Activated naive CD4-positive, alpha-beta T cell treated with anti-CD3 and anti-CD28 coated beads, Interleukin-2, amount 50 U/mL, for 72 hours (primary cell): ENCODE measurements at regions not wholly inside any gene's neighbourhood (a gene's known extent, or its start where the extent isn't known, plus 50 kb on each side); places are given as distances from the start of the nearest gene placed in this dataset.

Experiments used
- ATAC-seq, 2 donors: fragments of 150-1000 bp; cut with Tn5 transposase; 2 replicates each; pipeline ENCODE4 v1.10.0; 2021; ENCODE audit warnings: mild to moderate bottlenecking in 2 of 2, moderate library complexity in 2 of 2
- DNase-seq, 2 donors: peaks; one replicate each; pipeline ENCODE4 v3.0.0; 2021 to 2022; ENCODE audit warnings: low spot score in 2 of 2
- H3K27ac Mint-ChIP-seq, 2 donors: one replicate each; pipeline ENCODE4 v1.8.0; 2022; ENCODE audit warnings: mild to moderate bottlenecking in 2 of 2, mixed read lengths in 2 of 2
- H3K36me3 Mint-ChIP-seq, 2 donors: one replicate each; pipeline ENCODE4 v1.8.0; 2022; ENCODE audit warnings: mixed read lengths in 2 of 2
- H3K9me3 Mint-ChIP-seq, 2 donors: one replicate each; pipeline ENCODE4 v1.8.0; 2022; ENCODE audit warnings: mixed read lengths in 2 of 2

DNA sequence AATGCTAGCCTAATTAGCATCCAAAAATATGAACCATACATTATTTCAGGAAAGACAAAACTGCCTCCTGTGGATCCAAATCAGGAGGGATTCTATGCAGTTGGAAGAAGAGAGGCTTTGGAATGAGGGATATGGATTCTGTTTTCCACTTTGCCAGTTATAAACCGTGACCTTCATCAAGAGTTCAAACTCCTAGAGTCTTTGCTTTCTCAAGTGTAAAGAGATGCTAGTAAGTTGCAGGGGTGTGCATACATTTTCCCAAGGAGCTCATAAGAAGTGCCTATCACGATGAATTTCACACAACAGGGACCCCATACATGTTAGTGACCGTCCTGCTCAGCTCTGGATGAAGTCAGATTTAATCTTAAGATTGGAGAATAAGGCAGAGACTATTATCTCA is 542.5 kb downstream of the SOX11 start:
- no peak for ATAC-seq
- H3K9me3 Mint-ChIP-seq = peaks cover 2 to 4% of the 10 kb centered on the region in 2 donors
- no peaks in the 10 kb centered on the region for H3K36me3 Mint-ChIP-seq
- no peak for DNase-seq
- H3K27ac Mint-ChIP-seq = no peak overlapping the region

DNA sequence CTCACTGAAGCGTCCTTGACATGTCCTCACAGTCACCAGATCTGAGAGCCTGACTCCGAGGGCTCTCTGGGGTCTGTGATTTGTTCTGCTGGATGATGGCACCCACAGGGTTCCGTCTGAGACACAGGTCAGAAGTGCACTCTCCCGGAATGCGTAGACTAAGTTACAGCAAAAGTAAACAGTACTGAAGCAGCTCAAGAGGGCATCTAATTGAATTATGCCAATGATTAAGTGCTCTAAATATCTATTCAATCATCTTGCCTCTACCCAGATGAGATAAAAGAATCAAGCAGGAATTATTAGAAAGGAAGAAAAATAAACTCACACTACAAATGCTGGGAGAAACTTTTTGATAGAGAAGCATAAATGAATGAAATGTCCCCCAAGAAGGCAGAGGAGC is 544.1 kb downstream of the SOX11 start:
- no peak for ATAC-seq
- no peaks in the 10 kb centered on the region for H3K36me3 Mint-ChIP-seq
- H3K9me3 Mint-ChIP-seq = peaks cover 8 to 9% of the 10 kb centered on the region in 2 donors
- H3K27ac Mint-ChIP-seq = no peak overlapping the region
- no peak for DNase-seq

DNA sequence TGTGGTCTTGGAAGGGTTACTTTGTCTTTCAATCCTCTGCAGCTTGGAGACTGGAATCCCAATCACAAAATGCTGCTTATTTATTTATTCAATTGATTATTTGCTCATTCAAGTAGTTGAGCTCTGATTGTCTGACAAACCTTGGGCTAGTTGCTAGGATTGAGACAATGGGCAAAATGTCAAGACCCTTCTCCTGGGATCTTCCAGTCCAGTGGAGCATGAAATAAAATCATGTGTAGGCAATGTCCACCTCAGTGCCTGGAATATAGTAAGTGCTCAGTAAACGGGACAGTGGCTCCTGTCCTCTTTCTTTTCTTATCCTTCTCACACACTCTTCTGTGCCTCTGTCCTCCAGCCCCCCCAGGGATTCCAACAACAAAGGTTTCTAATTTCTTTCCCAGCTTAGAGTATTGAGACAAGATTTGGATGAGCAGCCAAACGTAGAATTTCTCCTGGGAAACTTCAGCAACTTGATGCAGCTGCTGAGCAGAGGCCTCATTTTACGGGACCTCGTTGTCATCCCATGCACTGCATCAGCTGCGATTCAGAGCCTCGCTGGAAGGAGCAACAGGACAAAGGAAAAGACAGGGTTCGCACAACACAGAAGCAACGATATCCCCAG is 545.0 kb downstream of the SOX11 start:
- Mint-ChIP-seq H3K9me3 (peaks cover 8 to 9% of the 10 kb centered on the region in 2 donors), H3K27ac (no peak overlapping the region), H3K36me3 (no peaks in the 10 kb centered on the region)
- ATAC-seq = no peak
- DNase-seq = no peak

DNA sequence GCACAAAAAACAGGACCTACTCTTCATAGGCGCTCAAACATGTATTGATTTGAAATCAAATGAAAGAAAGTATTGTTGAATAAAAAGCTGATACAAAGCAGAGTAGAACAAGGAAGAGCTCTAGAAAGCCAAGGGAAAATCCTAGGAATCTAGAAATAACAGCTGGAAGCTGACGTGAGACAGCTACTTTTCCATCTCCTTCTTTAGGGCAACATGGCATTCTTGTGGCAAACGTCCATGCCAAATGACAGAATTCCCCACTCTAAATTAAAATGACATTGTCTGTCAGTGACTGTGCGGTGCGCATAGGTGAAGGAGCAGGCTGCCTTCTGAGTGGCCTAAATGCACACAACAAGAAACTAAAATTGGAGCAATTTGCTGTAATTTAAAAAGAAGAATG is 557.4 kb downstream of the SOX11 start:
- ATAC-seq (no peak), DNase-seq (no peak)
- H3K36me3 Mint-ChIP-seq = no peaks in the 10 kb centered on the region
- H3K9me3 Mint-ChIP-seq = peaks cover 0 to 4% of the 10 kb centered on the region in 2 donors
- H3K27ac Mint-ChIP-seq = no peak overlapping the region

DNA sequence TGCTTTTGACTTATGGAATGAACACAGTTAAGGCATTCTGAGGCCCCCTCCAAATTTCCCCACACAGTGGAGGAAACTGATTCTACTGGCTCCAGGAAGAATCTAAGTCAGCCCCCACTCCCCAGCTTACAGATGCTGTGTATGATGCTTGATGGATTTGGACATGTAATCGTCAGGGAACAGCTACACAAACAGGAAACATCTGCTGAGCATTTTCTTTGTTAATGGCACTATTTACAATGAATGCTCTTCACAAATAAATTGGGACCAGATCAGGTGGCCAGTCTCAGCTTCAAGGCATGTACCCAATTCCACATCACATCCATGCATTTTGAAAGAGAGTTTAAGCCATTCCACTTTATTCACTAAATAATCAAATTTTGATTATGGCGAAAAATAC is 562.3 kb downstream of the SOX11 start:
- H3K9me3 Mint-ChIP-seq = peaks cover 0 to 7% of the 10 kb centered on the region in 2 donors
- no peak for ATAC-seq

DNA sequence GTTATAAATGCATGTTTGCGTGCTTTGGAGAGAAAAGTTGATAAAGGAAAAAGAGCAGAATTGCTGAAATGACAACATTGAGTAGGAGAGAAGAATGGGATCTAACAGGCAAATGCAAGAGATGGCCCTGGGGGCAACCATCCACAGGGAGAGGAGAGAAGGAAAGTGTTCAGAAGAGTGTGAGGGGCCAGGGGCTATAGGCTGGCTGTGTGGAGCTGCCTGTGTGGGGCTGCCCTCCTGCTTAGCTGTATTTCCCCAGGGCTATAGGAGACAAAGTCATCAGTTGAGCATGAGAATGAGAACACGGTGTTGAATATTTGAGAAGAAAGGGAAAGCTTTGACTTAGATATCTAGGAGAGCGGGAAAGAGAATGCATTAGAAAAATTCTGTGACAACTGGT is 572.0 kb downstream of the SOX11 start:
- Mint-ChIP-seq H3K36me3 (no peaks in the 10 kb centered on the region), H3K9me3 (peaks cover 9 to 16% of the 10 kb centered on the region in 2 donors), H3K27ac (no peak overlapping the region)
- ATAC-seq (no peak), DNase-seq (no peak)

More for the DNA sequence above, 562.3 kb downstream of the SOX11 start:
- H3K36me3 Mint-ChIP-seq = no peaks in the 10 kb centered on the region
- no peak for DNase-seq
- no peak overlapping the region for H3K27ac Mint-ChIP-seq

DNA sequence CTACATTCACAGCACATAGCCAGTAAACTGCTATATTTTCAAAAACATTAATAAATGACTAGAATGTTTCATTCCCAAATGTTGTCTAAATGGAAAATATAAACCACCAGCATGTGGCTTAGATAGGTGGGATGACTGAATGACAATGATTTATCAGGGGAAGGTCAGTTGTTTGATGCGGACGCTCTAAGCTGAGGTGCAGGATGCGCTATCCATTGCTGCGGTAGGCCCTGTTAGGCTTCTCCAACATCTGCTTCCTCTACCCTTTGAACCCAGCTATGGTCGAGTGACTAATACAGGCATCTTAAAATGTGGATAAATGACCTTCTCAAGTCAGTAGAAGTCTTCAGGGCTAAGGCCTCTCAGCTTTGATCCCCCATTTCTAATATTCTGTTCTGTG is 584.2 kb downstream of the CMPK2 start:
- Mint-ChIP-seq H3K27ac (no peak overlapping the region), H3K9me3 (no peaks in the 10 kb centered on the region), H3K36me3 (no peaks in the 10 kb centered on the region)
- no peak for ATAC-seq
- DNase-seq = no peak

DNA sequence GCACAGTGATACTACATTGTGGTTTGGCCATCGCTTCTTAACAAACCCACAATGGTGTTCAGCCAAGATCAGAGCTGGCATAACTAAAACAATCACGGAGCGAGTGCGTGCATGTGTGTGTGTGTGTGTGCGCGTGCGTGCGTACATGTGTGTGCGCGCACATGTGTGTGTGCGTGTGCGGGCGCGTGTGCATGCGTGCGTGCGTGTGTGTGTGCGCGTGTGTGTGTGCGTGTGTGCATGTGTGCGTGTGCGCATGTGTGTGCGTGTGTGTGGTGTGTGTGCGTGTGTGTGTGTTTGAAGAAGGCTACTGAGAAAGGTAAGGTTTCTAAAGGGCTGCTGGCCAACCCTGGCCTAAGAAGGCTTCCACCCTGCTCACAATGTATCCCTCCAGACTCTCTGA is 582.4 kb downstream of the CMPK2 start:
- Mint-ChIP-seq H3K27ac (no peak overlapping the region), H3K9me3 (no peaks in the 10 kb centered on the region)
- DNase-seq = no peak

DNA sequence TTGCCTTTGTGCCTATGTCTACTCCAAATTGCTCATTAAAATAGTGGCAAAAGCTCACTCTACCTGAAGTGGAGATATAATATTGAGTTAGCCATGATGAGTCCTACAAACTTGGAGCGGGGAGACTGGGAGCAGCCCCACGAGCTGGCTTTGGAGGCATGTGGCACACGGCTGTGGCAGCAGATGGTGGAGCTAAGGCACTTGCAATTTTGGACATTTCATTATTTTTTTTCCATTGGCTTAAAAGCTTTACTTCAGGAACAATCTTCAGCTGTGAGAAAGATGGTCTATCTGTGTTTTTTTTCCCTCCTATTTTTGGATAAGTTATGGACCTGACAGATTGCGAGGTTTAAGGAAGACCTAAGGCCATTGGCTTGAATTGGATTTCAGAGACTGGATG is 578.3 kb downstream of the CMPK2 start:
- DNase-seq (no peak), ATAC-seq (no peak)
- no peak overlapping the region for H3K27ac Mint-ChIP-seq
- no peaks in the 10 kb centered on the region for H3K36me3 Mint-ChIP-seq
- peaks cover 13 to 19% of the 10 kb centered on the region in 2 donors for H3K9me3 Mint-ChIP-seq

More for the DNA sequence above, 582.4 kb downstream of the CMPK2 start:
- ATAC-seq = no peak
- no peaks in the 10 kb centered on the region for H3K36me3 Mint-ChIP-seq

DNA sequence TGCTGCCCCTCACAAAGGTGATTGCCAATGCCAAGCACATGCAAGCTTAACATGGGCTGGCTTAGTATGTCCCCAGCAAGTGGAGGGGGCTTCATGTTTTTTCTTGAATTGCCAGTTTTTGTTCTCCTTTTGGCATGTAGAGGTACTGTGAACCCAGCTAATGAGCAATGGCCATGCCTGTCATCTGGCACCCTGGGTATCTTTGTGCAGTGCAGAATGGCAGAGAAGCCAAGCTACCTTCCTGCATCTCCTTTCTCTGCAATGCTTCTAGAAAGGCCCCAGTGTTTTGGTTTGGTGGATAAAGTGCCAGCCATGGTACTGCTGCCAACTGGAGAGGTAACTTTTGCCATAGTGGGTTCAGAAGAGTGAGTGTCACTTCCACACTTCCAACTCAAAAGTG is 576.9 kb downstream of the CMPK2 start:
- no peak for ATAC-seq
- H3K9me3 Mint-ChIP-seq = peaks cover 14 to 20% of the 10 kb centered on the region in 2 donors
- H3K27ac Mint-ChIP-seq = no peak overlapping the region
- no peaks in the 10 kb centered on the region for H3K36me3 Mint-ChIP-seq
- no peak for DNase-seq

DNA sequence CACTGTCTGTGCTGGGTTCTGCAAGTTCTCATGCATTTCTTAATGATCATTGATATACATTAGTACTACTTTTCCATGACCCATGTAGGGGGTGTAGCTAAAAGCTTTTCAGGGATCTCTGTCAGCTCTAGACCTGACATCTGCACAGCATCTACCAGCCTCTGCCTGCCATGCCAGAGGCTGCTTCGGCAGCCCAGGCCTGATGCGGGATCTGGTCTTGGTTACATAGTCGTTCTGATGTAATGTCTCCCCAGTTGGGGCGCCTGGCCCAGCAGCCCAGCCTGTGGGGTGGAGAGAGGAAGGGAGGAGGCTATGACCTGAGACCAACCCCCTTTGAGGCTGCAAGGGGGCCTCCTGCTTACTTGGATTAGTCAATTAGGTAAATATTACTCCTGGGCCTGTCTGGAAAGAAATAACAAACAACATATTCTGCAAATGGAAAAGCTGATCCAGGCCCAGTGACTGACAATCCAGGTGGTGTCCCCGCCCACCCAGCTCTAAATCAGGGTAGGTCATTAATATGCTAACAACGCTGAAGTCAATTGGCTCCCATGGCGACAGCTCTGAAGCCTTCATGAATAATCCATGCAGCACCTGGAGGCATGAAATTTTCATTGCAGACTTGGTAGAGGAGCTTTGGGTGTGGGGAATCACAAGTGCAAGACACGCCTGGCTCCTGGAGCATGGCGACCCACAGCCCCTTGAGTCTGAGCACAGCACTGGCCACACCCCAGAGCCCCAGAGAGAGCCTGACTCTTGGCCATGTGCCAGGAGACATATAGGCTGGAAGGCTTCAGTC is 575.3 kb downstream of the CMPK2 start:
- DNase-seq (no peak), ATAC-seq (no peak)
- H3K9me3 Mint-ChIP-seq = peaks cover 14 to 20% of the 10 kb centered on the region in 2 donors
- no peak overlapping the region for H3K27ac Mint-ChIP-seq
- no peaks in the 10 kb centered on the region for H3K36me3 Mint-ChIP-seq

DNA sequence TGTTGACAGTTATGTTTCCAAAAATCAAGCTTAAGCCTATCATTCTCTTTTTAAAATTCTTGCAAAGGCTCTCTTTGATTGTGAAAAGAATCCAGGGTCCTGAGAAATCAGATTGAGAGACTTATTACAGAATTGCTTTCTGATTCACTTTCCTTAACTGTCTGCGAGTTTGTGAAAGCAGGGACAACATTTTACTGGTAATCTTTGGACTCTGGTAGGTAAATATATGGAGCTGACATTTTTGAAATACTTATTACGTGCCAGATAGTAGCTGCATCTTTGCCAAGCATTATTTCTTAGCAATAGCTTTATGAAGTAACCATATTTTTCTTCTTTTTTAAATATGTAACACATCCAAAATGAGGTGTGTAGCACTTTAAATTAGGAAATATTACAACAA is 570.9 kb downstream of the CMPK2 start:
- no peak for ATAC-seq
- DNase-seq = no peak
- Mint-ChIP-seq H3K27ac (no peak overlapping the region), H3K36me3 (no peaks in the 10 kb centered on the region), H3K9me3 (peaks cover 16 to 20% of the 10 kb centered on the region in 2 donors)

DNA sequence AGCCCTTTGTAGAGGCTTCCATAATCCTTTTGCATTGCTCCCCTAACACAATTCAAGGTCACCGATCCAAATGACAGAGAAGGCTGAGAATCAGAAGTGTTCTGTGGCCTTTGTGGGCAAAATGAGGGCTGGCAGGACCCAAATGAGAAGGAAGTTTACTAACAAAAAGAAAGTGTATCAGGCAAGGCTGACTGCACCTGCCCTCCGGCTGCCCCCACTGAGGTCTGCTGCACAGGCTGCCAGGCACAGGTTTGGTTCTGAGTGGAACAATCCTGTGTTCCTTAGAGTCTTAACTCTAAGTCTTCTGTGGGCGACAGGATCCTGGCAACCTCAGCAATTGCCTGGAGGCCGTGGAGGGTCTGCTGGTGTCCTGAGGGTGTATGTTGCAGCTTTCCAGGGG is 568.5 kb downstream of the CMPK2 start:
- Mint-ChIP-seq H3K36me3 (no peaks in the 10 kb centered on the region), H3K9me3 (peaks cover 3 to 10% of the 10 kb centered on the region in 2 donors), H3K27ac (no peak overlapping the region)
- no peak for ATAC-seq
- DNase-seq = no peak

DNA sequence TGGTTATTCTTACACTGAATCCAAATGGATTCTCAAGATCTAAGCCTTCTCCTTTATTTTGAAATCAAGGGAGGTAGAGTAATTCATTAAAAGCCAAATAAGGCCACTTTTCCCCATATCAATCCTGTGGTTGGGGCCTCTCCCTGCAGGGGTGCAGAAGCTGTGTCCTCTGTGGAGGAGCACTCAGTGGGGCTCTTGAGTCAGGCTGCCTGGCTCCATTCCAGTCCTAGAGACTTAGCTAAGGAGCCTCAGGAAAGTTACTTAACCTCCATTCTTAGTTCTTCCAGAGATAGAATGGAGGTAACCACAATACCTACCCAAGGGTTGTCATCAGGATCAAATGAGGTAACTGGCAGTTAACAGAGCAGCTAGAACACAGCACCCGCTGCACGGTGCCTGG is 564.3 kb downstream of the CMPK2 start:
- DNase-seq = no peak
- H3K9me3 Mint-ChIP-seq = peaks cover 0 to 7% of the 10 kb centered on the region in 2 donors
- no peak for ATAC-seq
- H3K36me3 Mint-ChIP-seq = no peaks in the 10 kb centered on the region
- no peak overlapping the region for H3K27ac Mint-ChIP-seq

DNA sequence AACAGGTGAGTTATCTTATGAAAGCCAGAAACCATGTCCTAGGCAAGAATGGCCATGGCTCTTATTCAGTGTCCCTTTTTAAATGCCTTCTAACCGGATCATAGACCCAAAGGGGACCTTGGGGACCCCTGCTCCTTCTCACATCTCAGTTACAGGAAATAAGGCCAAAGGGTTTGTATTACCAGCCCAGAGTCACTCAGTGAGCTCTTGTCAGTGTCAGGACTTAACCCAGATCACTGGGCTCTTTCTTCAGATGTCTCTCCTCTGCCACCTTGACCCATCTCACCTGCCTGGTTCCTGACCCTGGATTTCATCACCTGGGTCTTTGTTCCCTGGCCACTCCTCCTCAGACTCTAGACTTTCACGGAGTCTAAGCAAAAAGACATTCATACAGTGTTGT is 556.7 kb downstream of the CMPK2 start:
- H3K27ac Mint-ChIP-seq = no peak overlapping the region

DNA sequence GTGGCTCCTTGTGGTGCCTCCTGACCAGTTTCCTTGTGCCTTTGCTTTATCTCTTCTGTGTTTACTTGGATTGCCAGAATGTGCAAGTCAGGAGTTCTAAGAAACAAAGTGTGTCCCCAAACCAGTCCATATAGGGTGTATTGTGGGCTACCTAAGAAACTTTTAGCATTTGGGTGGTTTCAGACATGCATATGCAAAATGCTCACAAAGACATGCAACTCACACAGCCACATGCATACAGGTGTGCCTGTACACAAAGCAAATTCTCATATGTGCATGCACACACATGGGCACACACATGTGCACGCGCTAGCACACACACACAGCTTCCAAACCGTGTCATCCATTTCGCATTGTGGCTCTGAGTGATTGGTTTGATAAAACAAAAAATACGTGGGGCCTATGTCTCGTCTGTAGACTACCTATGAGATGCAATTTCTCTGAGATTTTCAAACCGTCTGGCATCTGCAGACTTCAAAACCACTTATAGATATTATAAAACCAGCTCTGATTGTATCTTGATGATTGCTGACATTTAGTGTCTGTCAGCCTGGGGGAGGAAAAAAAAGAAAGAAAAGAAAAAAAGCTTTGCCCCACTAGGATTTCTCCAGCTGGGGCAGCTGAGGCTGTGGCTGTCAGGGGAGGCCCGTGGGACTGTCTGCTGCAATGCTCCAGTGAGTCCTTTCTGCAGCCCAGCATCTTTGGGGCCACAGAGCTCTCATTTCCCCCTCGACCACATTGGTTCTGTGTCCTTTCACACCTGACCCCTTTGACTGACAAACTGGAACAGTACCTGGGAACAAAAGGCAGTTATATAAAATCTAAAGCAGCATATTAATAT is 556.1 kb downstream of the CMPK2 start:
- no peak overlapping the region for H3K27ac Mint-ChIP-seq
- ATAC-seq (no peak), DNase-seq (no peak)
- no peaks in the 10 kb centered on the region for H3K36me3 Mint-ChIP-seq
- H3K9me3 Mint-ChIP-seq = peaks cover 0 to 4% of the 10 kb centered on the region in 2 donors

More for the DNA sequence above, 556.7 kb downstream of the CMPK2 start:
- H3K9me3 Mint-ChIP-seq = peaks cover 0 to 4% of the 10 kb centered on the region in 2 donors
- ATAC-seq (no peak), DNase-seq (no peak)
- no peaks in the 10 kb centered on the region for H3K36me3 Mint-ChIP-seq
